ENCODE measurements at regions not wholly inside any gene's neighbourhood (a gene's known extent, or its start where the extent isn't known, plus 50 kb on each side); places are given as distances from the start of the nearest gene placed in this dataset.

- Histone ChIP-seq H3K4me1 (ENCODE audit: control insufficient read depth in 2 of 3, insufficient read depth in 2 of 3, low read depth in 1 of 3, low read length in 3 of 3) (no peaks in the 10 kb centered on the region), H3K27ac (ENCODE audit: low read depth in 2 of 2, low read length in 2 of 2) (no peak overlapping the region), H3K9me3 (ENCODE audit: control insufficient read depth in 2 of 3, insufficient read depth in 1 of 3, low read length in 3 of 3) (no peaks in the 10 kb centered on the region), H3K27me3 (ENCODE audit: control insufficient read depth, insufficient read depth, low read length) (no peaks in the 10 kb centered on the region), H3K36me3 (ENCODE audit: control insufficient read depth in 2 of 3, insufficient read depth in 3 of 3, low read length in 3 of 3) (no peaks in the 10 kb centered on the region), H3K9ac (ENCODE audit: low read length in 3 of 3) (no peak overlapping the region), H3K4me3 (ENCODE audit: low read length in 3 of 3) (no peak overlapping the region)
- TF ChIP-seq CTCF (IDR thresholded peaks at IDR 0.05; ENCODE audit: borderline replicate concordance, extremely low read depth, insufficient read depth) = no peak
- DNase-seq (no peak), FAIRE-seq (no peak)
- intact Hi-C loops (cut with DNase I) = no loop called here
Observed at GRCh38 chr7:115363916-115364315, 442.0 kb downstream of the MDFIC start.

GRCh38 chr7:115359955-115360354 lies 438.1 kb downstream of the MDFIC start:
- Histone ChIP-seq H3K4me3 (ENCODE audit: low read length in 3 of 3) (no peak overlapping the region), H3K27me3 (ENCODE audit: control insufficient read depth, insufficient read depth, low read length) (no peaks in the 10 kb centered on the region), H3K4me1 (ENCODE audit: control insufficient read depth in 2 of 3, insufficient read depth in 2 of 3, low read depth in 1 of 3, low read length in 3 of 3) (no peaks in the 10 kb centered on the region), H3K27ac (ENCODE audit: low read depth in 2 of 2, low read length in 2 of 2) (no peak overlapping the region), H3K36me3 (ENCODE audit: control insufficient read depth in 2 of 3, insufficient read depth in 3 of 3, low read length in 3 of 3) (no peaks in the 10 kb centered on the region), H3K9ac (ENCODE audit: low read length in 3 of 3) (no peak overlapping the region), H3K9me3 (ENCODE audit: control insufficient read depth in 2 of 3, insufficient read depth in 1 of 3, low read length in 3 of 3) (no peaks in the 10 kb centered on the region)
- no peak for TF ChIP-seq CTCF (IDR thresholded peaks at IDR 0.05; ENCODE audit: borderline replicate concordance, extremely low read depth, insufficient read depth)
- FAIRE-seq (no peak), DNase-seq (no peak)
- intact Hi-C loops (cut with DNase I) = no loop called here

- Histone ChIP-seq H3K36me3 (ENCODE audit: control insufficient read depth in 2 of 3, insufficient read depth in 3 of 3, low read length in 3 of 3) (no peaks in the 10 kb centered on the region), H3K4me1 (ENCODE audit: control insufficient read depth in 2 of 3, insufficient read depth in 2 of 3, low read depth in 1 of 3, low read length in 3 of 3) (no peaks in the 10 kb centered on the region), H3K4me3 (ENCODE audit: low read length in 3 of 3) (no peak overlapping the region), H3K9me3 (ENCODE audit: control insufficient read depth in 2 of 3, insufficient read depth in 1 of 3, low read length in 3 of 3) (no peaks in the 10 kb centered on the region), H3K27me3 (ENCODE audit: control insufficient read depth, insufficient read depth, low read length) (no peaks in the 10 kb centered on the region), H3K27ac (ENCODE audit: low read depth in 2 of 2, low read length in 2 of 2) (no peak overlapping the region), H3K9ac (ENCODE audit: low read length in 3 of 3) (no peak overlapping the region)
- FAIRE-seq (no peak), DNase-seq (no peak)
- intact Hi-C loops (cut with DNase I) = no loop called here
- TF ChIP-seq CTCF (IDR thresholded peaks at IDR 0.05; ENCODE audit: borderline replicate concordance, extremely low read depth, insufficient read depth) = no peak
Observed at GRCh38 chr7:115359119-115359518, 437.2 kb downstream of the MDFIC start.

GRCh38 chr7:115357703-115357999 lies 435.8 kb downstream of the MDFIC start:
- DNase-seq (no peak), FAIRE-seq (no peak)
- Histone ChIP-seq H3K36me3 (ENCODE audit: control insufficient read depth in 2 of 3, insufficient read depth in 3 of 3, low read length in 3 of 3) (no peaks in the 10 kb centered on the region), H3K27ac (ENCODE audit: low read depth in 2 of 2, low read length in 2 of 2) (no peak overlapping the region), H3K9me3 (ENCODE audit: control insufficient read depth in 2 of 3, insufficient read depth in 1 of 3, low read length in 3 of 3) (no peaks in the 10 kb centered on the region), H3K4me1 (ENCODE audit: control insufficient read depth in 2 of 3, insufficient read depth in 2 of 3, low read depth in 1 of 3, low read length in 3 of 3) (no peaks in the 10 kb centered on the region), H3K4me3 (ENCODE audit: low read length in 3 of 3) (no peak overlapping the region), H3K9ac (ENCODE audit: low read length in 3 of 3) (no peak overlapping the region), H3K27me3 (ENCODE audit: control insufficient read depth, insufficient read depth, low read length) (no peaks in the 10 kb centered on the region)
- TF ChIP-seq CTCF (IDR thresholded peaks at IDR 0.05; ENCODE audit: borderline replicate concordance, extremely low read depth, insufficient read depth) = no peak
- intact Hi-C loops (cut with DNase I) = no loop called here
